SK-N-MC (cell line): ENCODE measurements at regions not wholly inside any gene's neighbourhood (a gene's known extent, or its start where the extent isn't known, plus 50 kb on each side); places are given as distances from the start of the nearest gene placed in this dataset.

Experiments used
- EZH2 ChIP-seq: fragments of 200-600 bp; sonication (generic); IDR thresholded peaks from one replicate; pipeline ENCODE4 v1.6.1; 2017; ENCODE audit warnings: antibody characterized with exemption
- POLR2AphosphoS5 ChIP-seq: IDR thresholded peaks from 2 replicates; pipeline ENCODE4 v1.6.1; 2012; ENCODE audit warnings: mild to moderate bottlenecking, low read depth, low read length, borderline replicate concordance

DNA sequence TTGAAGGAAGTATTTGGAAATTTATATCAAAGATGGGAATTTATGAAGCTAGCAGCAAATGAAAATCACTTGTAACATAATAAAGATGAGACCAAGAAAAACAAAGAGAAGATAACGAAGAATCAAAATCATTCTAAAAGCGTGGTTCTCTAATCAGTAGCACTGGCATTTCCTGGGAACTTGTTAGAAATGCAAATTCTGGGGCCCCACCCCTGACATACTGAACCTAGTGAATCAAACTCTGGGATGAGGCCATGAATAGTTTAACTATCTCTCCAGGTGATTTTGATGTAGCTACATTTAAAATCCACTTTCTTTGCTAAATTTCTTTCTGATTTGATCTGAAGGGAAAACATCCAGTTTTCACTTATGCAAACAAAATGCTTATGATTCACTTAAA, 1075.6 kb downstream of the HACE1 start:
- TF ChIP-seq EZH2 = no peak
- TF ChIP-seq POLR2AphosphoS5 = no peak
